ENCODE measurements at regions not wholly inside any gene's neighbourhood (a gene's known extent, or its start where the extent isn't known, plus 50 kb on each side); places are given as distances from the start of the nearest gene placed in this dataset.

DNA sequence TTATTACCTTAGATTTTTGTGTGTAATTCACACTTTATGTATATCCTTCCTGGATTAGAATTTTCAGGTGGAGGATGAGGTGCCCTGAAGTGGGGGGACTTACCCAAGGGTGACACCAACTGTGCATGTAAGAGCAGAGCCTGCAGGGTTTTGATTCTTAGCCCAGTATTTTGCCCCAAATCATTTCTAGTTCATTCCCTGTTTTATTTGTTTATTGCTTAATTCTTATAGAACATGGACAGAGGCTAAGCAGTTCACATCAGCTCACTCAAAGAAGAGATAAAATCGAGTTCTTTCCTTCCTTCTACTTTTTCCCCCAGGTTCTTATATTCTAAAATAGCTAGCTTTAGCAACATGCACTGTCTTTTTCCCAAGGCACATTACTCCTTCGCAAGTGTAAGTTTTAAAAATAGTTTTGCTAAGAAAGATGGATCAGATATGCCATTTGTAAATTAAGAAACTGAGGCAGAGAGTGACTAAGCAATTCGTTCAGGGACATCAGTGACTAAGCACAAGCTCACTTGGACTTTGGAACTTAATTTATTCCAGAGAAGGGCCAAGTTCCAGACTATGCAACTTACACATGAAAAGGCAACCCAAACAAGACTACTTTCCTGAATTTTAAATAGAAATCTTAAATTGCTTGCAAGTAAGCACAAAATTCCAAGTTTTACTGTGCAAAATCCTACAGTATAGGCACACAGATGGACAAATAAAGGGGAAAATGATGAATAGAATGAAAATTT is 427.9 kb upstream of the POU3F3 start:
- TF ChIP-seq, protein P1, sequence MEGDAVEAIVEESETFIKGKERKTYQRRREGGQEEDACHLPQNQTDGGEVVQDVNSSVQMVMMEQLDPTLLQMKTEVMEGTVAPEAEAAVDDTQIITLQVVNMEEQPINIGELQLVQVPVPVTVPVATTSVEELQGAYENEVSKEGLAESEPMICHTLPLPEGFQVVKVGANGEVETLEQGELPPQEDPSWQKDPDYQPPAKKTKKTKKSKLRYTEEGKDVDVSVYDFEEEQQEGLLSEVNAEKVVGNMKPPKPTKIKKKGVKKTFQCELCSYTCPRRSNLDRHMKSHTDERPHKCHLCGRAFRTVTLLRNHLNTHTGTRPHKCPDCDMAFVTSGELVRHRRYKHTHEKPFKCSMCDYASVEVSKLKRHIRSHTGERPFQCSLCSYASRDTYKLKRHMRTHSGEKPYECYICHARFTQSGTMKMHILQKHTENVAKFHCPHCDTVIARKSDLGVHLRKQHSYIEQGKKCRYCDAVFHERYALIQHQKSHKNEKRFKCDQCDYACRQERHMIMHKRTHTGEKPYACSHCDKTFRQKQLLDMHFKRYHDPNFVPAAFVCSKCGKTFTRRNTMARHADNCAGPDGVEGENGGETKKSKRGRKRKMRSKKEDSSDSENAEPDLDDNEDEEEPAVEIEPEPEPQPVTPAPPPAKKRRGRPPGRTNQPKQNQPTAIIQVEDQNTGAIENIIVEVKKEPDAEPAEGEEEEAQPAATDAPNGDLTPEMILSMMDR (IDR thresholded peaks at IDR 0.05; ENCODE audit: insufficient read depth, low read length, poor library complexity, severe bottlenecking), result no peak
- no peak for TF ChIP-seq EZH2phosphoT487 (conservative IDR thresholded peaks at IDR 0.05; ENCODE audit: low read length)
